IPS-NIHi7 (cell line): ENCODE measurements at regions not wholly inside any gene's neighbourhood (a gene's known extent, or its start where the extent isn't known, plus 50 kb on each side); places are given as distances from the start of the nearest gene placed in this dataset.
"Not testable (repeated sequence)": the region's sequence is repeated elsewhere in the genome, so short reads cannot be mapped to it uniquely, and the experiment has no call there.

Source experiments
- DNase-seq: peaks from one replicate; pipeline ENCODE4 v3.0.0; 2012; ENCODE audit warnings: mixed read lengths; ENCODE audit errors: extremely low spot score

DNA sequence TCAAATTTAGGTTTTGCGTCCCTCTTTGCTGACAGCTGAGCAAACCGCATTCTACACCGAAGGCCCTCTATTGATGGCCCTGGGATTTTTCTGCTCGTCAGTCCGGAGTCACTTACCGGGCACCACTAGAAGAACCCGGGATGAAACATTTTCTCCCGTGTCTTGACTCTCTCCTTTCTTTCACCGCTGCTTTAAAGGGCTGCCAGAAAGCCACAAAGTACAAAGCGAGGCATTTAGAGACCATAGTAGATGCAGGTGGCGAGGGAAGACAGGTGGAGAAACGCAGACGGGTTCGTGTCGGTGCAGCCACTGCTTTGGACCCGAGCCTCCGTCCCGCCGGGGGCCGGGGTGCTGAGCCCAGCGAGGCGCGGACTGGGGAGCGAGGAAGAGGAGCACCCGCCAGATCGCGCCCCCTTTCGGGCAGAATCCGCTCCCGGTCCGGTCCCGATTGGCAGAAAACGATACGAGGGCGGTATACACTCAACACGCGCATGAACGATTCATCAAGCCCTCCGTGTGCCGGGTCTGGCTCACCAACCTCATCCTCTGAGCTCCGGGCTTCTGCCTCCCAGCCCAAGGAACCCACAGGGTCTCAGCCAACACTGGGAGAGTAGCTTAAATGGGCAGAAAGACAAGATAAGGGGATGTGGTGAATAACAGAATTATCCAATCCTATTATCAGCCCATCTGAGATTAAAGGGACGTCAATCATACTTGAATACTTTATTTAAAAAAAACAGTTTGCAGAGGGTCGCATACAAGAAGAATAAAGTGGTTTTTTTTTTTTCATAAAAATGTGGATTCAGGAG is 84.9 kb downstream of the TRIM27 start:
- DNase-seq: peak; percentile 85

DNA sequence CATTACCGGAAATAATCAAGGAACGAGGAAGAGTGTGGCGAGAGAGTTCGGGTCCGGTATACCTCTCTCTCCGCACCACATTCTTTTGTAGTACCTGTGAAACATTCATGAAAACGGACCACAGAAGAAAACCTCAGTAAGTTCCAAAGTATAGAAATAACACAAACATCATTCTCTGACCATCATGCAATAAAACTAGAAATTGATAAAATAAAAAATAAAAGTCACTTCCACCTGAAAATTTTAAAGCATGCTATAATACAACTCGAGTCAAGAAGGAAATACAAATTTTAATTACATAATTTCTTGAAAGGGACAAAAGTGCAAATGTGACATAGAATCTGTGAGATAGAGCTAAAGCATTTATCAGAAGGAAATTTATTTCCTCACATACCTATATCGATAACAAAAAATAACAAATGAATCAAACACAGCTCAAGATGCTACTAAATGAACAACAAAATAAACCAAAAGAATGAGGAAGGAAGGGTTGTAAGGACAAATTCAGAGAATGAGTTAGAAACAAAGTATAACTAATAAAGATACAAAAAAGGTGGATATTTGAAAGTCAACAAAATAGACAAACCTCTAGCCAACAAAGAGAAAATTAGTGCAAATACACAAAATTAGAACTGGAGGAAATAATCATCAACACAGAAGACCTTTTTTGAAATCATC is 84.2 kb downstream of the TRIM27 start:
- no peak for DNase-seq

DNA sequence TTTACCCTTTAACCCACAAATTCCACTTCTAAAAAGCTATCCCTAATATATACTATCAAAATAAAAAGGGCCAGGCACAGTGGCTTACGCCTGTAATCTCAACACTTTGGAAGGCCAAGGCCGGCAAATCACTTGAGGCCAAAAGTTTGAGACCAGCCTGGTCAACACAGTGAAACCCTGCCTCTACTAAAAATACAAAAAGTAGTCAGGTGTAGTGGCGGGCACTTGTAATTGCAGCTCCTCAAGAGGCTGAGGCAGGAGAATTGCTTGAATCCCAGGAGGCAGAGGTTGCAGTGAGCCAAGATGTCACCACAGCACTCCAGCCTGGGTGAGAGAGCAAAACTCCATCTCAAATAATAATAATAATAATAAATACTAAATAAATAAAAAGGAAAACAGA is 82.5 kb downstream of the TRIM27 start:
- DNase-seq: no peak

DNA sequence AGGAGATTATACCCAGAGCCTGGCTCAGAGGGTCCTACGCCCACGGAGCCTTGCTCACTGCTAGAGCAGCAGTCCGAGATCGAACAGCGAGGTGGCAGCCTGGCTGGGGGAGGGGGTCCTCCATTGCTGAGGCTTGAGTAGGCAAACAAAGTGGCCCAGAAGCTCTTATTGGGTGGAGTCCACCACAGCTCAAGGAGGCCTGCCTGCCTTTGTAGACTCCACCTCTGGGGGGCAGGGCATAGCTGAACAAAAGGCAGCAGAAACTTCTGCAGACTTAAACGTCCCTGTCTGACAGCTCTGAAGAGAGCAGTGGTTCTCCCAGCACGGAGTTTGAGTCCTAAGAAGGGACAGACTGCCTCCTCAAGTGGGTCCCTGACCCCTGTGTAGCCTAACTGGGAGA is 75.0 kb downstream of the TRIM27 start:
- not testable (repeated sequence) for DNase-seq
